HEK293T (cell line): ENCODE measurements at regions not wholly inside any gene's neighbourhood (a gene's known extent, or its start where the extent isn't known, plus 50 kb on each side); places are given as distances from the start of the nearest gene placed in this dataset.

Source experiments
- CTCF ChIA-PET: fragments of 350-600 bp; formaldehyde crosslinking; extraction: SDS; loops from one replicate; lab custom pipeline; 2021; ENCODE audit warnings: antibody characterized with exemption, inconsistent platforms; lab: Yijun Ruan, JAX
- POLR2A ChIA-PET: fragments of 350-600 bp; formaldehyde crosslinking; extraction: SDS; loops from one replicate; lab custom pipeline; 2020; ENCODE audit warnings: antibody characterized with exemption, inconsistent platforms; lab: Yijun Ruan, JAX
- DNase-seq: peaks from one replicate; pipeline ENCODE4 v3.0.0; 2012; ENCODE audit warnings: mixed read lengths; ENCODE audit errors: extremely low spot score
- ARNT ChIP-seq: fragments of 450-650 bp; IDR thresholded peaks from 2 replicates; pipeline ENCODE4 v1.6.1; 2017; ENCODE audit warnings: mild to moderate bottlenecking
- BHLHE40 ChIP-seq: fragments of 450-650 bp; IDR thresholded peaks from 2 replicates; pipeline ENCODE4 v1.6.1; 2016; ENCODE audit warnings: mild to moderate bottlenecking, moderate library complexity, borderline replicate concordance
- CTBP1 ChIP-seq: fragments of 450-650 bp; IDR thresholded peaks from 2 replicates; pipeline ENCODE4 v1.6.1; 2016; ENCODE audit warnings: borderline replicate concordance
- ELF4 ChIP-seq: fragments of 450-650 bp; IDR thresholded peaks from 2 replicates; pipeline ENCODE4 v1.6.1; 2017; ENCODE audit warnings: antibody characterized with exemption
- FOXA1 ChIP-seq: fragments of 450-650 bp; IDR thresholded peaks from 2 replicates; pipeline ENCODE4 v1.6.1; 2016; ENCODE audit warnings: mild to moderate bottlenecking
- FOXK2 ChIP-seq: fragments of 450-650 bp; IDR thresholded peaks from 2 replicates; pipeline ENCODE4 v1.6.1; 2016; ENCODE audit warnings: mild to moderate bottlenecking
- FOXM1 ChIP-seq: fragments of 450-650 bp; IDR thresholded peaks from 2 replicates; pipeline ENCODE4 v1.6.1; 2017; ENCODE audit warnings: mild to moderate bottlenecking, borderline replicate concordance
- HDGF ChIP-seq: fragments of 450-650 bp; IDR thresholded peaks from 2 replicates; pipeline ENCODE4 v1.6.1; 2017; ENCODE audit warnings: antibody characterized with exemption, borderline replicate concordance
- L3MBTL2 ChIP-seq: fragments of 450-650 bp; conservative IDR thresholded peaks from 2 replicates; pipeline ENCODE4 v1.6.1; 2016; ENCODE audit warnings: mild to moderate bottlenecking
- LEF1 ChIP-seq: fragments of 450-650 bp; IDR thresholded peaks from 2 replicates; pipeline ENCODE4 v1.6.1; 2017; ENCODE audit warnings: mild to moderate bottlenecking, borderline replicate concordance
- NFRKB ChIP-seq: fragments of 450-650 bp; IDR thresholded peaks from 2 replicates; pipeline ENCODE4 v1.6.1; 2016; ENCODE audit warnings: mild to moderate bottlenecking, moderate library complexity
- PKNOX1 ChIP-seq: fragments of 450-650 bp; IDR thresholded peaks from 2 replicates; pipeline ENCODE4 v1.6.1; 2016
- SP1 ChIP-seq: fragments of 450-650 bp; IDR thresholded peaks from 2 replicates; pipeline ENCODE4 v1.6.1; 2017
- SUZ12 ChIP-seq: fragments of 450-650 bp; IDR thresholded peaks from 2 replicates; pipeline ENCODE4 v1.6.1; 2016; ENCODE audit warnings: mild to moderate bottlenecking
- TARDBP ChIP-seq: fragments of 450-650 bp; IDR thresholded peaks from 2 replicates; pipeline ENCODE4 v1.6.1; 2016
- ZNF384 ChIP-seq: fragments of 450-650 bp; IDR thresholded peaks from 2 replicates; pipeline ENCODE4 v1.6.1; 2016

- CTCF ChIA-PET, result no interaction called here
- DNase-seq, result no peak
- TF ChIP-seq ELF4 (no peak), ARNT (no peak), FOXM1 (no peak), HDGF (no peak), NFRKB (no peak), BHLHE40 (no peak), PKNOX1 (no peak), TARDBP (no peak), FOXK2 (no peak)
- POLR2A ChIA-PET, result no interaction called here
Observed at GRCh38 chr3:7793786-7794185, 707.8 kb upstream of the LMCD1 start.

- ChIA-PET CTCF (no interaction called here), POLR2A (no interaction called here)
- TF ChIP-seq SP1, result no peak
- TF ChIP-seq ELF4, result no peak
- TF ChIP-seq ZNF384, result no peak
- TF ChIP-seq FOXM1, result no peak
- TF ChIP-seq LEF1, result no peak
- DNase-seq, result no peak
Observed at GRCh38 chr3:7798276-7798675, 703.3 kb upstream of the LMCD1 start.

- CTCF ChIA-PET, result no interaction called here
- TF ChIP-seq SUZ12 (no peak), ELF4 (no peak), BHLHE40 (no peak), FOXM1 (no peak), PKNOX1 (no peak), L3MBTL2 (no peak), TARDBP (no peak), LEF1 (no peak), CTBP1 (no peak), NFRKB (no peak), FOXA1 (no peak), ZNF384 (no peak), FOXK2 (no peak), SP1 (no peak), HDGF (no peak), ARNT (no peak)
- DNase-seq, result no peak
- POLR2A ChIA-PET, result no interaction called here
Observed at GRCh38 chr3:7800006-7800780, 701.4 kb upstream of the LMCD1 start.

GRCh38 chr3:7812490-7812889, 689.1 kb upstream of the LMCD1 start:
- DNase-seq, result no peak
- TF ChIP-seq SUZ12 (no peak), FOXA1 (no peak), FOXM1 (no peak), LEF1 (no peak), ZNF384 (no peak), HDGF (no peak), BHLHE40 (no peak), FOXK2 (no peak), ARNT (no peak), CTBP1 (no peak), NFRKB (no peak), PKNOX1 (no peak), L3MBTL2 (no peak), TARDBP (no peak), ELF4 (no peak), SP1 (no peak)
- POLR2A ChIA-PET, result no interaction called here
- CTCF ChIA-PET, result no interaction called here

- TF ChIP-seq NFRKB, result no peak
- TF ChIP-seq ARNT, result no peak
- TF ChIP-seq LEF1, result no peak
- TF ChIP-seq FOXA1, result no peak
- TF ChIP-seq HDGF, result no peak
- TF ChIP-seq L3MBTL2, result no peak
- TF ChIP-seq FOXM1, result no peak
- DNase-seq, result no peak
- CTCF ChIA-PET, result no interaction called here
- POLR2A ChIA-PET, result no interaction called here
Observed at GRCh38 chr3:7813365-7813764, 688.3 kb upstream of the LMCD1 start.

GRCh38 chr3:7817239-7817638, 684.4 kb upstream of the LMCD1 start:
- TF ChIP-seq FOXK2 (no peak), SUZ12 (no peak), BHLHE40 (no peak), FOXM1 (no peak), NFRKB (no peak), TARDBP (no peak), CTBP1 (no peak), FOXA1 (no peak), L3MBTL2 (no peak), ZNF384 (no peak)
- no peak for DNase-seq
- ChIA-PET CTCF (no interaction called here), POLR2A (no interaction called here)
